ENCODE measurements at regions not wholly inside any gene's neighbourhood (a gene's known extent, or its start where the extent isn't known, plus 50 kb on each side); places are given as distances from the start of the nearest gene placed in this dataset.
"Not testable (repeated sequence)": the region's sequence is repeated elsewhere in the genome, so short reads cannot be mapped to it uniquely, and the experiment has no call there.

- no peak for DNase-seq (ENCODE audit: low spot score)
Observed at GRCh38 chr5:16392718-16393117, 72.9 kb downstream of the ZNF622 start.

DNA sequence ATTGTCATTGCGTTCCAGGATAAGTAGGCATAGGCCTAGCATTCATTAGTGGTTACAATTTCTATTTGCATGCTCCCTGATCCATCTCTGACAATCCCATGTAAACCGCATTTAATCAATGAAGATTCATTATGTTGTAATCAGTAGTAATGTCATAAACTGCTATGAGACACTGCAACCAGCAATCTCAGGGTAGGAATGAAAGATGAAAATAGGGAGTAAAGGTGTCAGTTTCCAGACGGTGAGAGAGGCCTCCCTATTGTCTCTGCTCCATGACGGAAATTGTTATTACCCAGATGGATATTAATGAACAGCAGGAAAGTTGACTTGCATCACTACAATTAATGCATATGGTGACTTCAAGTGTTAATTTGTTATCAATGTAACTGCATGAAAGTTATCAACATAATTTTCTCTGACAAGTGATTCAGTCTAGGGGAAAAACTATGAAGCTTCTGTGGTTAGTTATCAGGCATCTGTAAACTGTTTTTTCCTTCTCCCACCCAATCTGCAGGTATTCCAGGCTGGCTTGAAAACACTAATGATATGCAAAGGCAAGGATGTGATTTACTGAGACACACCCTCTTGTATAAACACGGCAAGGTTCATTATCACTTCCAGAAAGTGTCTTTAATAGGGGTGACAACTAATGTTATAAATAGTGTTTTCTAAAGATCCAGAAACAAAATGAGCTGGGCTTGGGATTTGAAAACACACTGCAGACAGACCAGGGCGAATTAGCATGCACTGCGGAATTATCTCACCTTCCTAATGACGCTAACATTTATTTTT lies 73.5 kb downstream of the ZNF622 start:
- DNase-seq (ENCODE audit: low spot score): no peak

DNA sequence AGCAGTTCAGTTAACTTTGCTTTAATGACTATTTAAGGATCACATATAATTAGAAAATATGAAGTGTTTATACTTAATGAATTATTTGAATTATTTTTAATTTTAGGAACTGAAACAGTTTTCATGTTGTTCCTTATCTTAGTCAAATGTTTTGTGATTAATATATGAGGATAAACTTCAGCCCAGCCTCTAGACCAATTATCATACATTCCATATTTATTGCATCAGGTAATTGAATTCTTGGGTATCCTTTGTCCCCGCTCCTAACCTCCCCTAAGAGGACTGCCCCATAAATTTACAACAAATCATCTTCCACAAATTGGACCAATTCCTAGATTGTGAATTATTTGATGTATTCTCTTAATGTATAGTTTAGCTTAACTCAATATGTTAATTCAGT lies 74.8 kb downstream of the ZNF622 start:
- no peak for DNase-seq (ENCODE audit: low spot score)

GRCh38 chr5:16385516-16386090 lies 80.0 kb downstream of the ZNF622 start:
- DNase-seq (ENCODE audit: low spot score): no peak

DNA sequence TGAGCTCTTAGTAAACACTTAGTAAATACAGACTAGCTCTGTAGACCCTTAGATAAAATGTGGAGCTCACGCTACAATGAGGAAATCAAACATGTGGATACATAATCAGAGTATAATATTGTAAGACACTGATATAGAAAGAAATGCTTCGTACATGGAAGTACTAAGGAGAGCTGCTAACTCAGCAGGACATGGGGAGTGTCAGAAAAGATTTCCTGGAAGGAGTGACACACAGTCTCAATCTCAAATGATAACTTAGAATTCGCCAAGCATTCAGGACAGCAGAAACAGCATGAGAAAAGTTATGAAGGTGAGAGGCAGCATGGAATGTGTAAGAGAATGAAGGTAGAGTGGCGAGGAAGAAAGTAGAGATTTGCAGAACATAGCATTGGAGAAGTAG lies 80.8 kb downstream of the ZNF622 start:
- no peak for DNase-seq (ENCODE audit: low spot score)

DNA sequence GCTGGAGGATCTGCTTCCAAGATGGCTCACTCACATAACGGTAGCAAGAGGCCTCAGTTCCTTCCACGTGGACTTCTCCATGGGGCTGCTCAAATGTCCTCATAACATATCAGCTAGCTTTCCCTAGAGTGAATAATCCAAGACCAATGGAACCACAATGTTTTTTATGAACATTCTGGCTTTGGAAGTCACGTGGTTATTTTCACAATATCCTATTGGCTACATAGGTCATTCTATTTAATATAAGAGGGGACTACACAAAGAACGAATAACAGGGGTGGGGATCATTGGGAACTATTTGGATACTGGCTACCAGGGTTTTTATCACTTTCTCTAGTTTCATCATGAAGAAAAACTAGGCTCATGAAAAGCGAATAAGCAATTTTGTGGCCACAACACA lies 81.4 kb downstream of the ZNF622 start:
- no peak for DNase-seq (ENCODE audit: low spot score)

GRCh38 chr5:16383544-16384052 lies 82.0 kb downstream of the ZNF622 start:
- DNase-seq (ENCODE audit: low spot score): no peak

DNA sequence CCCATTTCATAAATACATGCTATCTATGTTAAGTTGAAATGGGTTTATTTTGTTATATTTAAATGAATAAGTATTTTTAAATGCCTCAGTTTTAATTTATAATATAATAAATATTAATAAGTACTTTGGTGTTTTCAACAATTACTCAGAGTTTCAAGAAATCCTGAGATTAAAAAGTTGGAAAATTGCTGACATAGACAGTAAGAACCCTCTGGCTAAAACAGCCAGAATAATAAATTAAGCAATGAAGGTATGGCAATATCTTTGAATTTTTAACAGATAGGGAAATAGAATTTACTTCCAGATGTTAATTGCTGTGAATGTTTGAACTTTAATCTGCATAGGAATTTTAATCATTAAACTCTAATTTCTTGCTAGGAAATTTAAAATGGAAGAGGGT lies 83.6 kb downstream of the ZNF622 start:
- no peak for DNase-seq (ENCODE audit: low spot score)

DNA sequence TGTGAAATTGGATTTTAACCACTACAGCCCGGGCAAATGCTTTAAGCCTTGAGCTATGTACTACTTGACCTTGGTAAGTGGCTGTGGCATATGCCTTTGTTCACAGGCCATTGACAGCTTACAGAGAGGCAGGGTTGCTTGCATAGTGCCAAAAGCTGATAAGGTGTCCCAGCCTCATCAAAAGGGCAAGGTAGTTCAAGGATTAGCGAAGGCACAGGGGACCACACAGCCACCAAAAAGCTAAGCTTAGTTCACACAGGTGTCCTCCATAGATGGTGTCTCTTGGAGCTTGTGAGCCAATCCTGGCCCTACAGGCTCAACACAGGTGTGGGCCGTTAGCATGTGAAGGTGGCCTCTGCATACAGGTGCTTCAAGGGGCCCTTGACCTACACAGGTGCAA lies 86.8 kb downstream of the ZNF622 start:
- no peak for DNase-seq (ENCODE audit: low spot score)

DNA sequence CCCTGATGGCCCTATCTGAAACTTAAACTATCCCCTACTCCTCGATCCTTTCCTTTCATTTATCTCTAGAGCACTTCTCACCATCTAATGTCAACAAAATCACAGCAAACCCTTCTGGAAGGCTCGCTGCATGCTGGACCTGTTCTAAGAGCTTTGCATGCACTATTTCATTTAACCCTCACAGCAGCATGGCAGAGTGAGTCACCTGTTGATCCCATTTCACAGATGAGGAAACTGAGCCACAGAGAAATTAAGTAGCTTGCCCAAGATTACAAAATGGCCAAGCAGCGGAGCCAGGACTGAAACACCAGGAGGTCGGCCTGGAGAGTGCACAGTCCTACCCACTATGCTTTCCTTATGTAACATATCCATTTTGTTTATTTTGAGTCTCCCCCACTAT lies 93.1 kb downstream of the ZNF622 start:
- no peak for DNase-seq (ENCODE audit: low spot score)

DNA sequence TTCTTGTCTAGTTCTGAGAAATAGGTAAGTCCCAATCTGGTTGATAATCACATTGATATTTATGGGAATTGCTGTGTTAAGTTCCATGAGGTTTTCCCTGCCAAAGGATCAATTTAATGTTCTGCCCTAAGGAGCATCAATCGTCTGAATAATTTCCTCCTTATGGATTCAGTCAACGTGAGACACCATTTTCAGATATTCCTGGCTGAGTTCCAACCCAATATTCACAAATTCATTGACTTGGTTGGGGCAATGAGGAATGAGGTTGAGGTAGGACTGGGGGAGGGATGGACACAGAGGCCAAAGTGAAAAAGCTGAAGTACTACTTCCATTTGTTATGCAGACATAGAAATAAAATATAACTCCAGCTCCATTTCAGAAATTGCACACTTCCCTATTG lies 99.1 kb downstream of the ZNF622 start:
- no peak for DNase-seq (ENCODE audit: low spot score)

GRCh38 chr5:16364910-16365309 lies 100.7 kb downstream of the ZNF622 start:
- DNase-seq (ENCODE audit: low spot score): peak; percentile 3

DNA sequence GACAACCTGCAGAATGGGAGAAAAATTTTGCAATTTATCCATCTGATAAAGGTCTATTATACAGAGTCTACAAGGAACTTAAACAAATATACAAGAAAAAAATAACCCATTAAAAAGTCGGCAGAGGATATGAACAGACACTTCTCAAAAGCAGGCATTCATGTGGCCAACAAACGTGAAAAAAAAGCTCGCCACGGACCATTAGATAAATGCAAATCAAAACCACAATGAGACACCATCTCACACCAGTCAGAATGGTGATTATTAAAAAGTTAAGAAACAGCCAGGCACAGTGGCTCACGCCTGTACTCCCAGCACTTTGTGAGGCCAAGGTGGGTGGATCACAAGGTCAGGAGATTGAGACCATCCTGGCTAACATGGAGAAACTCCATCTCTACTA lies 112.2 kb downstream of the ZNF622 start:
- not testable (repeated sequence) for DNase-seq (ENCODE audit: low spot score)

DNA sequence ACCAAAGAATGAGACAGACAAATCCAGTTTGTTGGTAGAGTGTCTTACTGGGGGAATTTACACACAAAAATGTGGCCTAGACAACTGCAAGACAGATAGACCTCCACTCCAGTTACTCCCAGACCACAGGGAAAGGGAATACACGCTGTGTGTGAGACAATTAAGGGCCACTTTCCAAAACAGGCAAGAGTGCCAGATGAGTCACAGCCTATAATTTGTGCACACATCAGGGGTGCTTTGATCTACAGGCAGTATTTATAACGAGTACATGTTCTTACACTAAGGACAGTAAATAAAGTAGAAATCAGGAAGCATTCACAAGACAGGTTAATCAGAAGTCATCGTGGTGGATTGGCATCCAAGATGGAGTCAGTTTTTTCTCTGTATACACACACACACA lies 114.8 kb downstream of the ZNF622 start:
- DNase-seq (ENCODE audit: low spot score): no peak

- no peak for DNase-seq (ENCODE audit: low spot score)
Observed at GRCh38 chr5:16346380-16346779, 119.2 kb downstream of the ZNF622 start.

- no peak for DNase-seq (ENCODE audit: low spot score)
Observed at GRCh38 chr5:16345454-16345853, 120.1 kb downstream of the ZNF622 start.

GRCh38 chr5:16326137-16326536 lies 139.5 kb downstream of the ZNF622 start:
- DNase-seq (ENCODE audit: low spot score): no peak

- no peak for DNase-seq (ENCODE audit: low spot score)
Observed at GRCh38 chr5:16321284-16321683, 141.7 kb upstream of the MARCHF11 start.

GRCh38 chr5:16315501-16315900 lies 135.9 kb upstream of the MARCHF11 start:
- peak; percentile 49 for DNase-seq (ENCODE audit: low spot score)

DNA sequence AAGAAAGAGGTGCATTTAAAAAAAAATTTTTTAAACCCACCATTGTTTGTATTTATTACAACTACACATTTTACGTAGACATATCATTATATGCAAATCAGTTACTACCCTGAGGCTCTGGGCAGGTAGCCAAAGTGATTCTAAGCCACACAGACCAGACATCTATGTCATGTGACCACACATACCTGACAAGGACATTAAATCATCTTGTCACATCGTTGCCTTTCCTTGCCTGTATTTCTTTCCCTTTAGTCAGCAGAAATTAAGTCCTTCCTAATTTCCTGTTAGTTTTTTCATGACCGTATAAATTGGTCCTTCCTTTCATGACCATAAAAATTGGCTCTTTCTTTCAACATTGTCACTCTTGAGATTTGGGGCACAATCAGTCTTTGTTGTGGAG lies 134.2 kb upstream of the MARCHF11 start:
- no peak for DNase-seq (ENCODE audit: low spot score)

- no peak for DNase-seq (ENCODE audit: low spot score)
Observed at GRCh38 chr5:16312785-16313184, 133.2 kb upstream of the MARCHF11 start.

DNA sequence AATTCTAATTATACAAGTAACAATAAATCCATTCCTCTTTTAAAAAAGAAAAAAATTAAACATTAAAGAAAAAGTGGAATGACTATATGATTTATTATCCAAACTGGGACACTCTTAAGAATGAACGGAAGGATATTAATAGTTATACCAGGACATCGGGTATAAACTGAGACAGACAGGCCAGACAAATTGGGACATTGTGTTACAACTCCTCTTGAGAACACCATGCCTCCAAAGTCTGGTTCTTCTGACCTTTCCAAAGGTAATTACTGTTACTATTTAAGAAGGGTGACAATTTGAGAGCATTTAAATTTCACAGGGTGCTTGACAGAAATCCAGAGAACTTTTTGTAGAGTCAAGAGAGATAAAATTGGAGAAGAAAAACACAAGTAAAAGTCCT lies 132.1 kb upstream of the MARCHF11 start:
- no peak for DNase-seq (ENCODE audit: low spot score)

DNA sequence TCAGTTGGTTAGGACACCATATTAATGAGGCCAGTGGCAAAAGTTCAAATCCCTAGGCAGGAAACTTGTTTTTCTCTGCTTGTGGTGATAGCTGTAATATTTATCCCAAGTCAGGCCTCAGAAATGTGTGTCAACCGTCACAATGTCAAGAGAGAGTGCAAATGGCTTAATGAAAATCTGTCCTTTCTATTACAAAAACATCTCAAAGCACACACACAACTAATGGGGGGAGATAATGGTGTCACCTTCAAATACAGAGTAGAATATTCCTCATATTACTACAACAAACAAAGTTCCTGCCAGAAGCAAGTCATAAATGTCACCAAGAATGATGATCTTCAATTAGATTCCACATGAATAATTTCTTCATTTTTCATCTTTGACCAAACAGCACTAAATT lies 127.2 kb upstream of the MARCHF11 start:
- DNase-seq (ENCODE audit: low spot score): no peak

- DNase-seq (ENCODE audit: low spot score): no peak
Observed at GRCh38 chr5:16304846-16305245, 125.3 kb upstream of the MARCHF11 start.

Data from globus pallidus (tissue), 1 donor.